Smooth muscle cell (in vitro differentiated cells): ENCODE measurements at regions not wholly inside any gene's neighbourhood (a gene's known extent, or its start where the extent isn't known, plus 50 kb on each side); places are given as distances from the start of the nearest gene placed in this dataset.
"Not testable (repeated sequence)": the region's sequence is repeated elsewhere in the genome, so short reads cannot be mapped to it uniquely, and the experiment has no call there.

ENCODE experiments used
- DNase-seq: peaks from one replicate; lab custom pipeline; 2025; ENCODE audit not compliant: unreplicated experiment; lab: John Stamatoyannopoulos, UW
- H2AFZ ChIP-seq: fragments of 200-600 bp; sonication (generic); 2 replicates; pipeline ENCODE4 v1.6.0; 2016; ENCODE audit warnings: antibody characterized with exemption, low read depth, mild to moderate bottlenecking
- H3F3A ChIP-seq: fragments of 200-600 bp; sonication (generic); 2 replicates; pipeline ENCODE4 v1.6.0; 2017; ENCODE audit warnings: antibody characterized with exemption, low read depth
- H3K27ac ChIP-seq: fragments of 200-600 bp; sonication (generic); 2 replicates; pipeline ENCODE4 v1.5.1; 2016; ENCODE audit warnings: low read depth, mild to moderate bottlenecking
- H3K27me3 ChIP-seq: fragments of 200-600 bp; sonication (generic); 2 replicates; pipeline ENCODE4 v1.6.1; 2016; ENCODE audit warnings: low read depth, mild to moderate bottlenecking
- H3K36me3 ChIP-seq: fragments of 200-600 bp; sonication (generic); 2 replicates; pipeline ENCODE4 v1.5.1; 2016; ENCODE audit warnings: low read depth
- H3K4me1 ChIP-seq: fragments of 200-600 bp; sonication (generic); 2 replicates; pipeline ENCODE4 v1.5.1; 2016; ENCODE audit warnings: low read depth
- H3K4me2 ChIP-seq: fragments of 200-600 bp; sonication (generic); 2 replicates; pipeline ENCODE4 v1.6.0; 2016; ENCODE audit warnings: mild to moderate bottlenecking
- H3K4me3 ChIP-seq: fragments of 200-600 bp; sonication (generic); 2 replicates; pipeline ENCODE4 v1.5.1; 2016; ENCODE audit warnings: mild to moderate bottlenecking
- H3K79me2 ChIP-seq: fragments of 200-600 bp; sonication (generic); 2 replicates; pipeline ENCODE4 v1.6.0; 2016; ENCODE audit warnings: low read depth, mild to moderate bottlenecking
- H3K9ac ChIP-seq: fragments of 200-600 bp; sonication (generic); 2 replicates; pipeline ENCODE4 v1.6.0; 2016; ENCODE audit warnings: low read depth
- H3K9me3 ChIP-seq: fragments of 200-600 bp; sonication (generic); replicated peaks from 2 replicates; pipeline ENCODE4 v1.5.1; 2016; ENCODE audit warnings: low read depth
- H4K20me1 ChIP-seq: fragments of 200-600 bp; sonication (generic); 2 replicates; pipeline ENCODE4 v1.6.0; 2016; ENCODE audit warnings: low read depth
- CTCF ChIP-seq: fragments of 200-600 bp; sonication (generic); IDR thresholded peaks from 2 replicates; pipeline ENCODE4 v1.5.1; 2017; ENCODE audit warnings: borderline replicate concordance, mild to moderate bottlenecking, antibody characterized with exemption; ENCODE audit not compliant: insufficient read depth, poor library complexity, severe bottlenecking
- WGBS: methylation state at CpG from one replicate; pipeline ENCODE4 v1.1.7; 2016; ENCODE audit warnings: low lambda C conversion rate; 5-methylcytosine and 5-hydroxymethylcytosine counted together

GRCh38 chr1:95167503-95167902 is 50.3 kb downstream of the TLCD4 start:
- H3K4me1 ChIP-seq, H4K20me1 ChIP-seq, H3K79me2 ChIP-seq, H3K27me3 ChIP-seq, H3K36me3 ChIP-seq, H3F3A ChIP-seq, H3K9me3 ChIP-seq, H3K4me3 ChIP-seq, H2AFZ ChIP-seq, H3K27ac ChIP-seq, DNase-seq, H3K4me2 ChIP-seq, H3K9ac ChIP-seq: not testable (repeated sequence)
- WGBS = 41% methylated on average over 8 of the region's 8 CpGs

DNA sequence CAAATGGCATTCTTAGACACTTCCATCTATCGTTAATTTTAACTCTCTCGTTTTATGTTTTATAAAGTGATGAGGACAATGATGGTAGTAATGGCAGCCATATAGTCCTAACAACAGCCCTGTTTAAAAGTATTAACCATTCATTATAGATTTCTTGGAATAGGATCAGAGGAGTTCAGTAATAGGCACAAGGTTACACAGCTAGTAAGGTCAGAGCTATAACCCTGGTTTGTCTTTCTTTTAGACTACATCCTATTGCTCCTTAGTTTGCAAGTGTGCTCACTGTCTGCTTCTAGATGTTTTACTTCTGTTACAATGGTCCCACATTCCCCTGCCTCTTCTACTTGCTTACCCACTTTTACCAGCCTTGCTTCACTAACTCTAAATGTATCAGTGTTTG is 50.9 kb downstream of the TLCD4 start:
- no peak overlapping the region for H3K4me3 ChIP-seq
- H3K36me3 ChIP-seq = no peaks in the 10 kb centered on the region
- H4K20me1 ChIP-seq = no peaks in the 10 kb centered on the region
- no peak for TF ChIP-seq CTCF
- H2AFZ ChIP-seq = no peak overlapping the region
- no peaks in the 10 kb centered on the region for H3K4me1 ChIP-seq
- 94% methylated on average over 2 of the region's 2 CpGs for WGBS
- DNase-seq = no peak
- no peak overlapping the region for H3K9ac ChIP-seq
- no peaks in the 10 kb centered on the region for H3K79me2 ChIP-seq
- H3F3A ChIP-seq = no peaks in the 10 kb centered on the region
- no peak overlapping the region for H3K27ac ChIP-seq
- no peak overlapping the region for H3K4me2 ChIP-seq
- no peaks in the 10 kb centered on the region for H3K27me3 ChIP-seq
- H3K9me3 ChIP-seq = no peaks in the 10 kb centered on the region

GRCh38 chr1:95168761-95169351 is 51.7 kb downstream of the TLCD4 start:
- Histone ChIP-seq H3K36me3 (no peaks in the 10 kb centered on the region), H4K20me1 (no peaks in the 10 kb centered on the region), H3F3A (no peaks in the 10 kb centered on the region), H3K27me3 (no peaks in the 10 kb centered on the region), H2AFZ (no peak overlapping the region), H3K9me3 (no peaks in the 10 kb centered on the region), H3K27ac (no peak overlapping the region), H3K9ac (no peak overlapping the region), H3K79me2 (no peaks in the 10 kb centered on the region), H3K4me1 (no peaks in the 10 kb centered on the region), H3K4me2 (no peak overlapping the region), H3K4me3 (no peak overlapping the region)
- TF ChIP-seq CTCF = no peak
- no peak for DNase-seq
- WGBS = 86% methylated on average over 5 of the region's 5 CpGs

- Histone ChIP-seq H4K20me1 (no peaks in the 10 kb centered on the region), H2AFZ (no peak overlapping the region), H3K27me3 (no peaks in the 10 kb centered on the region), H3K9ac (no peak overlapping the region), H3K79me2 (no peaks in the 10 kb centered on the region), H3F3A (no peaks in the 10 kb centered on the region), H3K4me1 (no peaks in the 10 kb centered on the region), H3K4me3 (no peak overlapping the region), H3K4me2 (no peak overlapping the region), H3K36me3 (no peaks in the 10 kb centered on the region), H3K27ac (no peak overlapping the region), H3K9me3 (no peaks in the 10 kb centered on the region)
- 74% methylated on average over 2 of the region's 2 CpGs for WGBS
- TF ChIP-seq CTCF = no peak
- DNase-seq = no peak
Measured at GRCh38 chr1:95169548-95169947, 52.4 kb downstream of the TLCD4 start.
